Glutamatergic neuron (in vitro differentiated cells): ENCODE measurements at regions not wholly inside any gene's neighbourhood (a gene's known extent, or its start where the extent isn't known, plus 50 kb on each side); places are given as distances from the start of the nearest gene placed in this dataset.

Experiments used
- DNase-seq: peaks from one replicate; pipeline ENCODE4 v3.0.0; 2022
- H3K27ac Mint-ChIP-seq: one replicate; pipeline ENCODE4 v1.8.0; 2020; ENCODE audit warnings: mild to moderate bottlenecking, mixed read lengths, inconsistent platforms; ENCODE audit not compliant: unreplicated experiment
- H3K27me3 Mint-ChIP-seq: one replicate; pipeline ENCODE4 v1.8.0; 2020; ENCODE audit warnings: mild to moderate bottlenecking, moderate library complexity, mixed read lengths, inconsistent platforms; ENCODE audit not compliant: unreplicated experiment
- H3K36me3 Mint-ChIP-seq: one replicate; pipeline ENCODE4 v1.8.0; 2020; ENCODE audit warnings: mild to moderate bottlenecking, mixed read lengths, inconsistent platforms; ENCODE audit not compliant: unreplicated experiment
- H3K4me1 Mint-ChIP-seq: one replicate; pipeline ENCODE4 v1.8.0; 2020; ENCODE audit warnings: mild to moderate bottlenecking, low read depth, mixed read lengths, inconsistent platforms; ENCODE audit not compliant: unreplicated experiment
- H3K4me3 Mint-ChIP-seq: one replicate; pipeline ENCODE4 v1.8.0; 2020; ENCODE audit warnings: mild to moderate bottlenecking, mixed read lengths, inconsistent platforms; ENCODE audit not compliant: unreplicated experiment
- H3K9me3 Mint-ChIP-seq: one replicate; pipeline ENCODE4 v1.8.0; 2020; ENCODE audit warnings: mild to moderate bottlenecking, moderate library complexity, mixed read lengths, inconsistent platforms; ENCODE audit not compliant: unreplicated experiment
- CTCF ChIP-seq: fragments of 200-600 bp; sonication (generic); IDR thresholded peaks from one replicate; pipeline ENCODE4 v1.5.0; 2021; ENCODE audit not compliant: partially characterized antibody, unreplicated experiment

DNA sequence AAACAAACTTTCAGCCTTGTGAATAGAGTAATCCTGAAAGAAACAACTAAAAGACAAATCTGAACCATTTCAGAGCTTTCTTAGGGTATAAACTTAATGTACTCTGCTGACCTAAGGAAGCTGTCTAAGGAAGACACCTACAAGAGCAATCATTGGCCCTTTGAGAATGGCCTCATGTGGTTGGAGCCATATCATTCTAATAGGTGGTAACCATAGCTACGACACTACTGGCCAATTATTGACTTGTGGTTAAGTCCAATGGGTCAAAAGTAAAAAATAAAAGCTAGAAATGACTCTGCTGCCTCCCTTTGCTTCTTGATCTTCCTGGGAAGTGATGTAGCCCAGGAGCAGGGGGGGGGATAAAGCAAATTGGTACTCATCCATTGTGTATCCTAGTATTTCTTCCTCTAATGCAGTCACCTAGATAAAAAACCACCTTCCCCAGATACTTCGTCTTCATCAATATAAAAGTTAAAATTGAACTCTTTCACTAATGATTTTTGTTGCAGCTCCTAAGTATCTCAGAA lies 547.0 kb downstream of the ARAP2 start:
- Mint-ChIP-seq H3K27me3 (no peaks in the 10 kb centered on the region), H3K36me3 (no peaks in the 10 kb centered on the region)

DNA sequence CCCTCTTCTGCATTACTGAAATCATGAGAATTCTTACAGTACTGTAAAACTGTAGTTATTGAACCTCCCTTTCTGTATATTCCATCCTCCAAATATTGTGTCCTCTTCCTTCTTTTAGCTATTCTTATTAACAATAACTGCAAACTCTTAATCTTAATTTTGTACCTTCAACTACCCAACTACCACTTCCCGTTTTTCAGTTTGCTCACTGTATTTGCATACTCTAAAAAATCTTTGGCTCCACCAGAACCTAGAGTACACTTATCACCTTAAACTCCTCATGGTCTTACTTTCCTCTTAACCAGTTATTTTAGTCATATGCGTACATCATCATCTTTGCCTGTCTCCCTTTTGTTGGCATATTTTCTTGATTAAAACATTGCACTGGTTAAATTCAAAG lies 543.7 kb downstream of the ARAP2 start:
- Mint-ChIP-seq H3K9me3 (no peaks in the 10 kb centered on the region), H3K4me3 (no peak overlapping the region), H3K27ac (no peak overlapping the region), H3K27me3 (no peaks in the 10 kb centered on the region), H3K36me3 (no peaks in the 10 kb centered on the region), H3K4me1 (no peaks in the 10 kb centered on the region)
- no peak for DNase-seq
- TF ChIP-seq CTCF, result no peak

More for the DNA sequence above, 547.0 kb downstream of the ARAP2 start:
- H3K9me3 Mint-ChIP-seq, result no peaks in the 10 kb centered on the region
- H3K27ac Mint-ChIP-seq, result no peak overlapping the region
- no peak overlapping the region for H3K4me3 Mint-ChIP-seq
- H3K4me1 Mint-ChIP-seq, result no peaks in the 10 kb centered on the region
- no peak for DNase-seq
- no peak for TF ChIP-seq CTCF

- Mint-ChIP-seq H3K27ac (no peak overlapping the region), H3K36me3 (peaks cover 15% of the 10 kb centered on the region), H3K27me3 (no peaks in the 10 kb centered on the region), H3K4me1 (no peaks in the 10 kb centered on the region), H3K4me3 (no peak overlapping the region), H3K9me3 (peaks cover 5% of the 10 kb centered on the region)
- TF ChIP-seq CTCF, result no peak
- DNase-seq, result no peak
Measured at GRCh38 chr4:35709080-35709479, 535.2 kb downstream of the ARAP2 start.

DNA sequence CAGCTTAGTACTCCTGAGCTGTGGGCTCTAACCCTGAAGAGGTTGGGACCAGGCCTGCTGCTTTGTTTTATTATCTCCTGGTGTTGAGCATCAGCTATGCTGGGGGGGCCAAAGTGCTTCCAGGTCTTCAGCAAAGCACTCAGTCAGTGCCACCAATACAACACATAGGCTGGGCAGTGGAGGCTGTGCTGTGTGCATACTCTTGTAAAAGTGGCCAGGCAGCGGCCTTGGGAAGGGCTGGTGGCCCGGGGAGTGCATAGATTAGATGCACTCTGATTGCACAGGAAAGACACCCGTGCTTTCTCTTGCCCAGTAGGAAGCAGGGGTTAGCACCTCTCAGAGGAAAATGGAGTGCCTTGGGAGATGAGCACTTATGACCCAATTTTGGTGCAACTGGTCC lies 534.0 kb downstream of the ARAP2 start:
- Mint-ChIP-seq H3K27me3 (no peaks in the 10 kb centered on the region), H3K4me1 (no peaks in the 10 kb centered on the region), H3K4me3 (no peak overlapping the region), H3K9me3 (peaks cover 7% of the 10 kb centered on the region), H3K27ac (no peak overlapping the region), H3K36me3 (peaks cover 15% of the 10 kb centered on the region)
- no peak for DNase-seq
- no peak for TF ChIP-seq CTCF

DNA sequence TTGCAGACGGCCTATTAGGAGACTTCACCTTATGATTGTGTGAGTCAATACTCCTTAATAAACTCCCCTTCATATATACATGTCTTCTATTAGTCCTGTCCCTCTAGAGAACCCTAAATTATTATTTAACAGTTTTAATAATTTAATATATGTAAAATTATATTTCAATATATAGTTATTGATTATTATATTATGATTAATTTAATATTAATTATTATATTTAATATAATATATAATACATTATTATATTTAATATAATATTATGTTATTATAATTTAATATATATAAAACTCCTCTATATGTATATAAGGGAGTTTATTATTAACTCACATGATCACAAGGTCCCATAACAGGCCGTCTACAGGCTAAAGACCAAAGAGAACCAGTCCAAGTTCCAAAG lies 533.2 kb downstream of the ARAP2 start:
- Mint-ChIP-seq H3K27me3 (no peaks in the 10 kb centered on the region), H3K4me1 (no peaks in the 10 kb centered on the region), H3K4me3 (no peak overlapping the region), H3K27ac (no peak overlapping the region), H3K9me3 (peaks cover 7% of the 10 kb centered on the region), H3K36me3 (peaks cover 15% of the 10 kb centered on the region)
- no peak for DNase-seq
- no peak for TF ChIP-seq CTCF
